ENCODE measurements at regions not wholly inside any gene's neighbourhood (a gene's known extent, or its start where the extent isn't known, plus 50 kb on each side); places are given as distances from the start of the nearest gene placed in this dataset.

DNA sequence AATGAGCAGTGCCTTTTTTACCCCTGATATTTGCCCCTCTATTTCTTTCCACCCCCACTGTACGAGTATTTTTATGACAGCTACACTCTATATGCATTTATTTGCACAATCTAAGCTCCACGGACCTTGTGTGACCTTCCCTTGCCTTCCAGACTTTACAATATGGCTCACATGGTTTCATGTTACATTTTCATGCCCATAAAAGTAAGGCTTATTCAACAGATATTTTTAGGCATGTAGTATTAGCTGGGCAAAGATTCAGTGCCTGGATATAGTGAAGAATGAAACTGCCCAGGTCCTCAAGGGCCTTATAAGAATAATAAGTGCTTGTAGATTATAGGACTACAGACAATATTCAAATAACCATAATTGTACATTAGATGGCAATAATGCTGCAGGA is 481.9 kb upstream of the CNTN4 start:
- TF ChIP-seq POLR2A (IDR thresholded peaks at IDR 0.05; ENCODE audit: extremely low read depth, insufficient read length) (no peak), MYC (IDR thresholded peaks at IDR 0.05; ENCODE audit: low read depth, low read length) (no peak)
- TF ChIP-seq, protein P1, sequence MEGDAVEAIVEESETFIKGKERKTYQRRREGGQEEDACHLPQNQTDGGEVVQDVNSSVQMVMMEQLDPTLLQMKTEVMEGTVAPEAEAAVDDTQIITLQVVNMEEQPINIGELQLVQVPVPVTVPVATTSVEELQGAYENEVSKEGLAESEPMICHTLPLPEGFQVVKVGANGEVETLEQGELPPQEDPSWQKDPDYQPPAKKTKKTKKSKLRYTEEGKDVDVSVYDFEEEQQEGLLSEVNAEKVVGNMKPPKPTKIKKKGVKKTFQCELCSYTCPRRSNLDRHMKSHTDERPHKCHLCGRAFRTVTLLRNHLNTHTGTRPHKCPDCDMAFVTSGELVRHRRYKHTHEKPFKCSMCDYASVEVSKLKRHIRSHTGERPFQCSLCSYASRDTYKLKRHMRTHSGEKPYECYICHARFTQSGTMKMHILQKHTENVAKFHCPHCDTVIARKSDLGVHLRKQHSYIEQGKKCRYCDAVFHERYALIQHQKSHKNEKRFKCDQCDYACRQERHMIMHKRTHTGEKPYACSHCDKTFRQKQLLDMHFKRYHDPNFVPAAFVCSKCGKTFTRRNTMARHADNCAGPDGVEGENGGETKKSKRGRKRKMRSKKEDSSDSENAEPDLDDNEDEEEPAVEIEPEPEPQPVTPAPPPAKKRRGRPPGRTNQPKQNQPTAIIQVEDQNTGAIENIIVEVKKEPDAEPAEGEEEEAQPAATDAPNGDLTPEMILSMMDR (IDR thresholded peaks at IDR 0.05; ENCODE audit: low read depth, low read length), result no peak
- TF ChIP-seq, protein P2, sequence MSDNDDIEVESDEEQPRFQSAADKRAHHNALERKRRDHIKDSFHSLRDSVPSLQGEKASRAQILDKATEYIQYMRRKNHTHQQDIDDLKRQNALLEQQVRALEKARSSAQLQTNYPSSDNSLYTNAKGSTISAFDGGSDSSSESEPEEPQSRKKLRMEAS (IDR thresholded peaks at IDR 0.05; ENCODE audit: low read depth, low read length), result no peak
